K562 (cell line): ENCODE measurements at regions not wholly inside any gene's neighbourhood (a gene's known extent, or its start where the extent isn't known, plus 50 kb on each side); places are given as distances from the start of the nearest gene placed in this dataset.

Experiments
- POLR2A ChIP-seq: fragments of 450-650 bp; conservative IDR thresholded peaks from 2 replicates; pipeline ENCODE4 v1.6.1; 2016
- RCOR1 ChIP-seq, 2 experiments: IDR thresholded peaks; 2 replicates each; pipeline ENCODE4 v1.6.1; 2012; ENCODE audit warnings: low read depth in 2 of 2, low read length in 2 of 2, borderline replicate concordance in 1 of 2, improper control_type of control experiment in 1 of 2
- STAT5B ChIP-seq: fragments of 250-450 bp; sonication (Bioruptor Pico); IDR thresholded peaks from 2 replicates; pipeline ENCODE4 v1.8.0; 2021; ENCODE audit warnings: mild to moderate bottlenecking, inconsistent platforms
- ZNF384 ChIP-seq: IDR thresholded peaks from 2 replicates; pipeline ENCODE4 v1.6.1; 2012; ENCODE audit warnings: low read depth, low read length, improper control_type of control experiment
- TF ChIP-seq, protein P1 (sequence below), 3 experiments: IDR thresholded peaks in 2 of 3; conservative IDR thresholded peaks in 1 of 3; 2 replicates each; pipeline ENCODE4 v1.5.1; 2011 to 2012; ENCODE audit warnings: low read length in 3 of 3, mild to moderate bottlenecking in 3 of 3, control low read depth in 2 of 3, improper control_type of control experiment in 1 of 3, inconsistent platforms in 1 of 3, low read depth in 1 of 3, mixed read lengths in 1 of 3, moderate library complexity in 1 of 3; ENCODE audit not compliant: insufficient read depth in 2 of 3

DNA sequence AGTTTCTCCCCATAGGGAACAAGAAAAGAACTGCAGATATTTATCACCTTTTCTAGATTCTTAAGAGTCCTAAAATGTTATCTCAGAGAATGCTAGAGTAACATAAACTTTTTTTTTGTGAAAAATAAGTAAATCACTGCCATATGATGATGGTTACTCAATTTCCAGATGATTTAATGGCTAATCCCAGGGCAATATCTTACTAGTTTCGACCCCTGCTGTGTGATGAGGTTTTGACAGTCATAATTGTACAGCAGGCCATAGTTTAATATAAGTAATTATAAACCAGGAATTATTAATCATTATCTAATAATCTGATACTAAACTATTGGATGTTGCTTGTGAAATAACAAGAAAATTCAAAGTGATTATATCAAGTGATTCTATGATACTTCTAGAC lies 210.6 kb downstream of the HLX start:
- TF ChIP-seq RCOR1 (IDR thresholded peaks at IDR 0.05; ENCODE audit: borderline replicate concordance in 1 of 2, low read depth in 2 of 2, low read length in 2 of 2), result no peak
- TF ChIP-seq POLR2A, result no peak
- no peak for TF ChIP-seq STAT5B
- TF ChIP-seq, protein P1, sequence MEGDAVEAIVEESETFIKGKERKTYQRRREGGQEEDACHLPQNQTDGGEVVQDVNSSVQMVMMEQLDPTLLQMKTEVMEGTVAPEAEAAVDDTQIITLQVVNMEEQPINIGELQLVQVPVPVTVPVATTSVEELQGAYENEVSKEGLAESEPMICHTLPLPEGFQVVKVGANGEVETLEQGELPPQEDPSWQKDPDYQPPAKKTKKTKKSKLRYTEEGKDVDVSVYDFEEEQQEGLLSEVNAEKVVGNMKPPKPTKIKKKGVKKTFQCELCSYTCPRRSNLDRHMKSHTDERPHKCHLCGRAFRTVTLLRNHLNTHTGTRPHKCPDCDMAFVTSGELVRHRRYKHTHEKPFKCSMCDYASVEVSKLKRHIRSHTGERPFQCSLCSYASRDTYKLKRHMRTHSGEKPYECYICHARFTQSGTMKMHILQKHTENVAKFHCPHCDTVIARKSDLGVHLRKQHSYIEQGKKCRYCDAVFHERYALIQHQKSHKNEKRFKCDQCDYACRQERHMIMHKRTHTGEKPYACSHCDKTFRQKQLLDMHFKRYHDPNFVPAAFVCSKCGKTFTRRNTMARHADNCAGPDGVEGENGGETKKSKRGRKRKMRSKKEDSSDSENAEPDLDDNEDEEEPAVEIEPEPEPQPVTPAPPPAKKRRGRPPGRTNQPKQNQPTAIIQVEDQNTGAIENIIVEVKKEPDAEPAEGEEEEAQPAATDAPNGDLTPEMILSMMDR (IDR thresholded peaks at IDR 0.05 in 2 of 3, conservative IDR thresholded peaks at IDR 0.05 in 1 of 3; ENCODE audit: insufficient read depth in 2 of 3, low read depth in 1 of 3, low read length in 3 of 3), result no peak
- TF ChIP-seq ZNF384, result no peak
